Mucosa of rectum (tissue), 2 donors: ENCODE measurements at regions not wholly inside any gene's neighbourhood (a gene's known extent, or its start where the extent isn't known, plus 50 kb on each side); places are given as distances from the start of the nearest gene placed in this dataset.
"Not testable (repeated sequence)": the region's sequence is repeated elsewhere in the genome, so short reads cannot be mapped to it uniquely, and the experiment has no call there.

Experiments
- H3K27ac ChIP-seq, 2 donors: one replicate each; pipeline ENCODE4 v1.7.0; 2013; ENCODE audit warnings: inconsistent platforms in 2 of 2, low read depth in 2 of 2, low read length in 2 of 2
- H3K27me3 ChIP-seq, 2 donors: one replicate each; pipeline ENCODE4 v1.7.0; 2013; ENCODE audit warnings: low read length in 2 of 2; ENCODE audit not compliant: control insufficient read depth in 2 of 2, insufficient read depth in 2 of 2
- H3K36me3 ChIP-seq, 2 donors: one replicate each; pipeline ENCODE4 v1.7.0; 2013; ENCODE audit warnings: low read length in 2 of 2; ENCODE audit not compliant: control insufficient read depth in 2 of 2, insufficient read depth in 2 of 2
- H3K4me1 ChIP-seq, 2 donors: one replicate each; pipeline ENCODE4 v1.7.0; 2013; ENCODE audit warnings: low read length in 2 of 2, mild to moderate bottlenecking in 1 of 2; ENCODE audit not compliant: control insufficient read depth in 2 of 2, insufficient read depth in 2 of 2
- H3K4me3 ChIP-seq, 2 donors: one replicate each; pipeline ENCODE4 v1.7.0; 2013; ENCODE audit warnings: low read length in 2 of 2
- H3K9ac ChIP-seq, 2 donors: one replicate each; pipeline ENCODE4 v1.7.0; 2013; ENCODE audit warnings: low read length in 2 of 2, low read depth in 1 of 2, mild to moderate bottlenecking in 1 of 2
- H3K9me3 ChIP-seq, 2 donors: one replicate each; pipeline ENCODE4 v1.7.0; 2013; ENCODE audit warnings: low read length in 2 of 2; ENCODE audit not compliant: control insufficient read depth in 2 of 2
- donor health status: healthy.
- donor health status: Normal muscosa, but diverticular disease.

GRCh38 chr6:86459978-86460377 is 477.4 kb upstream of the HTR1E start:
- H3K4me1 ChIP-seq, result no peaks in the 10 kb centered on the region
- no peaks in the 10 kb centered on the region for H3K27me3 ChIP-seq
- no peak overlapping the region for H3K27ac ChIP-seq
- H3K9me3 ChIP-seq, result peaks cover 0 to 3% of the 10 kb centered on the region in 2 donors
- no peak overlapping the region for H3K9ac ChIP-seq
- no peaks in the 10 kb centered on the region for H3K36me3 ChIP-seq
- no peak overlapping the region for H3K4me3 ChIP-seq

GRCh38 chr6:86456821-86457220 is 480.5 kb upstream of the HTR1E start:
- no peak overlapping the region for H3K27ac ChIP-seq
- H3K9ac ChIP-seq, result no peak overlapping the region
- no peaks in the 10 kb centered on the region for H3K4me1 ChIP-seq
- H3K4me3 ChIP-seq, result no peak overlapping the region
- peaks cover 0 to 3% of the 10 kb centered on the region in 2 donors for H3K9me3 ChIP-seq
- no peaks in the 10 kb centered on the region for H3K27me3 ChIP-seq
- H3K36me3 ChIP-seq, result no peaks in the 10 kb centered on the region

- Histone ChIP-seq H3K4me1 (no peaks in the 10 kb centered on the region), H3K36me3 (no peaks in the 10 kb centered on the region), H3K9ac (no peak overlapping the region), H3K4me3 (no peak overlapping the region), H3K9me3 (no peaks in the 10 kb centered on the region), H3K27me3 (no peaks in the 10 kb centered on the region), H3K27ac (no peak overlapping the region)
These were observed 484.1 kb upstream of the HTR1E start for GRCh38 chr6:86453232-86453631.

GRCh38 chr6:86448398-86448797 is 488.9 kb upstream of the HTR1E start:
- Histone ChIP-seq H3K36me3 (no peaks in the 10 kb centered on the region), H3K27me3 (no peaks in the 10 kb centered on the region), H3K9ac (no peak overlapping the region), H3K9me3 (peaks cover 0 to 2% of the 10 kb centered on the region in 2 donors), H3K27ac (no peak overlapping the region), H3K4me3 (no peak overlapping the region), H3K4me1 (no peaks in the 10 kb centered on the region)

- H3K9ac ChIP-seq, result no peak overlapping the region
- no peaks in the 10 kb centered on the region for H3K36me3 ChIP-seq
- no peaks in the 10 kb centered on the region for H3K4me1 ChIP-seq
- no peak overlapping the region for H3K27ac ChIP-seq
- H3K27me3 ChIP-seq, result no peaks in the 10 kb centered on the region
- no peaks in the 10 kb centered on the region for H3K9me3 ChIP-seq
- no peak overlapping the region for H3K4me3 ChIP-seq
These were observed 496.7 kb upstream of the HTR1E start for GRCh38 chr6:86440608-86441007.

- H3K4me3 ChIP-seq, result no peak overlapping the region
- no peaks in the 10 kb centered on the region for H3K27me3 ChIP-seq
- no peaks in the 10 kb centered on the region for H3K9me3 ChIP-seq
- no peaks in the 10 kb centered on the region for H3K4me1 ChIP-seq
- no peaks in the 10 kb centered on the region for H3K36me3 ChIP-seq
- H3K9ac ChIP-seq, result no peak overlapping the region
- no peak overlapping the region for H3K27ac ChIP-seq
These were observed 513.8 kb upstream of the HTR1E start for GRCh38 chr6:86423571-86423970.

GRCh38 chr6:86412057-86412456 is 525.3 kb upstream of the HTR1E start:
- no peak overlapping the region for H3K9ac ChIP-seq
- no peaks in the 10 kb centered on the region for H3K27me3 ChIP-seq
- peaks cover 0 to 4% of the 10 kb centered on the region in 2 donors for H3K9me3 ChIP-seq
- no peaks in the 10 kb centered on the region for H3K4me1 ChIP-seq
- H3K36me3 ChIP-seq, result no peaks in the 10 kb centered on the region
- no peak overlapping the region for H3K4me3 ChIP-seq
- no peak overlapping the region for H3K27ac ChIP-seq

GRCh38 chr6:86407128-86407527 is 530.2 kb upstream of the HTR1E start:
- Histone ChIP-seq H3K27ac (no peak overlapping the region), H3K27me3 (no peaks in the 10 kb centered on the region), H3K9me3 (peaks cover 0 to 4% of the 10 kb centered on the region in 2 donors), H3K36me3 (no peaks in the 10 kb centered on the region), H3K9ac (no peak overlapping the region), H3K4me3 (no peak overlapping the region), H3K4me1 (no peaks in the 10 kb centered on the region)

- H3K36me3 ChIP-seq, H3K27me3 ChIP-seq, H3K27ac ChIP-seq, H3K4me3 ChIP-seq, H3K9me3 ChIP-seq, H3K4me1 ChIP-seq, H3K9ac ChIP-seq: not testable (repeated sequence)
These were observed 544.5 kb upstream of the HTR1E start for GRCh38 chr6:86392850-86393249.

- H3K36me3 ChIP-seq, result no peaks in the 10 kb centered on the region
- no peaks in the 10 kb centered on the region for H3K9me3 ChIP-seq
- H3K4me3 ChIP-seq, result no peak overlapping the region
- H3K27ac ChIP-seq, result no peak overlapping the region
- H3K9ac ChIP-seq, result no peak overlapping the region
- no peaks in the 10 kb centered on the region for H3K4me1 ChIP-seq
- H3K27me3 ChIP-seq, result no peaks in the 10 kb centered on the region
These were observed 556.7 kb upstream of the HTR1E start for GRCh38 chr6:86380571-86381125.

- Histone ChIP-seq H3K4me3 (no peak overlapping the region), H3K27me3 (no peaks in the 10 kb centered on the region), H3K9me3 (peaks cover 0 to 4% of the 10 kb centered on the region in 2 donors), H3K4me1 (no peaks in the 10 kb centered on the region), H3K27ac (no peak overlapping the region), H3K36me3 (no peaks in the 10 kb centered on the region), H3K9ac (no peak overlapping the region)
These were observed 579.5 kb upstream of the HTR1E start for GRCh38 chr6:86357877-86358276.
